Uterus (tissue), 2 donors: ENCODE measurements at regions not wholly inside any gene's neighbourhood (a gene's known extent, or its start where the extent isn't known, plus 50 kb on each side); places are given as distances from the start of the nearest gene placed in this dataset.

Experiments used
- CTCF ChIP-seq, 4 experiments: fragments of 200-600 bp in 2 of 4; fragments of 450-650 bp in 2 of 4; sonication (generic) in 2 of 4; IDR thresholded peaks; one replicate each; pipeline ENCODE4 v1.5.1; 2016 to 2019; ENCODE audit warnings: antibody characterized with exemption in 4 of 4, mild to moderate bottlenecking in 2 of 4, moderate library complexity in 1 of 4
- POLR2A ChIP-seq, 2 donors: fragments of 450-650 bp; IDR thresholded peaks; one replicate each; pipeline ENCODE4 v1.6.1; 2016; ENCODE audit warnings: antibody characterized with exemption in 2 of 2, mild to moderate bottlenecking in 1 of 2, moderate library complexity in 1 of 2

GRCh38 chr18:40447820-40448219 lies 1507.2 kb upstream of the PIK3C3 start:
- TF ChIP-seq CTCF (IDR thresholded peaks at IDR 0.05) (no peak), POLR2A (IDR thresholded peaks at IDR 0.05) (no peak)
